ENCODE measurements at regions not wholly inside any gene's neighbourhood (a gene's known extent, or its start where the extent isn't known, plus 50 kb on each side); places are given as distances from the start of the nearest gene placed in this dataset.

- Histone ChIP-seq H3K36me3 (no peaks in the 10 kb centered on the region), H3K4me3 (no peak overlapping the region), H3K4me1 (no peaks in the 10 kb centered on the region), H3K27ac (no peak overlapping the region), H3K9me3 (no peaks in the 10 kb centered on the region), H3K27me3 (no peaks in the 10 kb centered on the region)
- no peak for TF ChIP-seq POLR2A (IDR thresholded peaks at IDR 0.05)
- TF ChIP-seq, protein P1, sequence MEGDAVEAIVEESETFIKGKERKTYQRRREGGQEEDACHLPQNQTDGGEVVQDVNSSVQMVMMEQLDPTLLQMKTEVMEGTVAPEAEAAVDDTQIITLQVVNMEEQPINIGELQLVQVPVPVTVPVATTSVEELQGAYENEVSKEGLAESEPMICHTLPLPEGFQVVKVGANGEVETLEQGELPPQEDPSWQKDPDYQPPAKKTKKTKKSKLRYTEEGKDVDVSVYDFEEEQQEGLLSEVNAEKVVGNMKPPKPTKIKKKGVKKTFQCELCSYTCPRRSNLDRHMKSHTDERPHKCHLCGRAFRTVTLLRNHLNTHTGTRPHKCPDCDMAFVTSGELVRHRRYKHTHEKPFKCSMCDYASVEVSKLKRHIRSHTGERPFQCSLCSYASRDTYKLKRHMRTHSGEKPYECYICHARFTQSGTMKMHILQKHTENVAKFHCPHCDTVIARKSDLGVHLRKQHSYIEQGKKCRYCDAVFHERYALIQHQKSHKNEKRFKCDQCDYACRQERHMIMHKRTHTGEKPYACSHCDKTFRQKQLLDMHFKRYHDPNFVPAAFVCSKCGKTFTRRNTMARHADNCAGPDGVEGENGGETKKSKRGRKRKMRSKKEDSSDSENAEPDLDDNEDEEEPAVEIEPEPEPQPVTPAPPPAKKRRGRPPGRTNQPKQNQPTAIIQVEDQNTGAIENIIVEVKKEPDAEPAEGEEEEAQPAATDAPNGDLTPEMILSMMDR (IDR thresholded peaks at IDR 0.05) = no peak
- intact Hi-C loops (cut with DNase I; ENCODE audit: low total_unique reads) = no loop called here
- DNase-seq = no peak
Measured at GRCh38 chr11:130544266-130544665, 95.8 kb downstream of the ADAMTS15 start.

DNA sequence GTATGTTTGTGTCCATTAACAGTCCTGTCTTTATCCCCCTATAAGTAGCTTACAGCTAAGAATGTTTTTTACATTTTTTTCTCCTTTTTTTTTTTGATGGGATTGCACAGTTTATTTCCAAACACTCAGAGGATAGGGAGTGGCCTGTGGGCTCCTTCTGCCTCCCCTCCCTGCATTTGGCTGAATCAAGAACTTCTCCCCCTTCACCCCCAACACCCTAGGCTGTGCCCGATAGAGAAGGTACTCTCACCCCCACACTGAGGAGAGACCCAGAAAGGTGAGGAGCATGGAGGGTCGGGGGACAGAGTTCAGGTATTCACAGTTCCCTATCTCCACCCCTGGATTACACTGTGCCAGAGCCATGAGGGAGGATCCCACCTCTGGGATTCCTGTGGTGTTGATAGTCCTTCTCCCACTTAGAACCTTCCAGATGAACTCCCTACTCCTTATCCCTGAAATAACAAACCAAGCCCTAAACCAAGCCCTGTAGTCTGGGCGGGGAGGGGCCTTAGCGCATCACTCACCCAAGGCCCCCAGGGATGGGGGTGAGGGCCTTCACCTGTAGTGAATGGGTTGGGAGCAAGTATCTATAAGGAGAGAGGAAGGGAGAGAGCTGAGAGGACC, 97.1 kb downstream of the ADAMTS15 start:
- Histone ChIP-seq H3K27ac (no peak overlapping the region), H3K4me3 (no peak overlapping the region), H3K9me3 (no peaks in the 10 kb centered on the region), H3K4me1 (no peaks in the 10 kb centered on the region), H3K27me3 (no peaks in the 10 kb centered on the region), H3K36me3 (no peaks in the 10 kb centered on the region)
- DNase-seq = no peak
- intact Hi-C loops (cut with DNase I; ENCODE audit: low total_unique reads) = no loop called here
- TF ChIP-seq, protein P1 (IDR thresholded peaks at IDR 0.05) = no peak
- TF ChIP-seq POLR2A (IDR thresholded peaks at IDR 0.05) = no peak

DNA sequence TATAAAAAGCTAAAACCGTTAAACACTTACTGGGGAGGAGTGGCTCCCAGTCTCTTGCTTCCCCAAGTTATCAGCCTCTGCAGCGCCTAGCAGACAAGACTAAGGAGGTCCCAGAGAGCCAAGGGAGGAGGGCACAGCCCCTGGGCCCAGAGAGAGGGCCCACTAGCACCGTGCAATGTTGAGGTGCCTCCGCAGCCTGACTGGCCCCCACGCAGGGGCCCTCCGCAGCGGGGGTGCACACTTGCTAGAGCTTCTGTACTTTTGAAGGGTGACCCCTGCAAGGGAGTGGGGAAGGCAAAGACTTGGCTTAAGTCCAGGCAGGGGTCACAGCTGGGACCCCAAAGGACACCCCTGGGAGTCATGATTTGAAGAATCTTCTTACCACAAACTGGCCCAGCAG, 98.0 kb downstream of the ADAMTS15 start:
- intact Hi-C loops (cut with DNase I; ENCODE audit: low total_unique reads) = no loop called here
- H3K36me3 ChIP-seq = no peaks in the 10 kb centered on the region
- no peaks in the 10 kb centered on the region for H3K4me1 ChIP-seq

GRCh38 chr11:130546901-130547694, 98.7 kb downstream of the ADAMTS15 start:
- Histone ChIP-seq H3K4me1 (no peaks in the 10 kb centered on the region), H3K9me3 (no peaks in the 10 kb centered on the region), H3K36me3 (no peaks in the 10 kb centered on the region), H3K27me3 (no peaks in the 10 kb centered on the region), H3K27ac (no peak overlapping the region), H3K4me3 (no peak overlapping the region)
- intact Hi-C loops (cut with DNase I; ENCODE audit: low total_unique reads) = no loop called here
- TF ChIP-seq, protein P1 (IDR thresholded peaks at IDR 0.05) = no peak
- TF ChIP-seq POLR2A (IDR thresholded peaks at IDR 0.05) = no peak
- no peak for DNase-seq

More for the DNA sequence above, 98.0 kb downstream of the ADAMTS15 start:
- Histone ChIP-seq H3K4me3 (no peak overlapping the region), H3K27ac (no peak overlapping the region), H3K27me3 (no peaks in the 10 kb centered on the region), H3K9me3 (no peaks in the 10 kb centered on the region)
- no peak for TF ChIP-seq POLR2A (IDR thresholded peaks at IDR 0.05)
- TF ChIP-seq, protein P1 (IDR thresholded peaks at IDR 0.05) = no peak
- no peak for DNase-seq

DNA sequence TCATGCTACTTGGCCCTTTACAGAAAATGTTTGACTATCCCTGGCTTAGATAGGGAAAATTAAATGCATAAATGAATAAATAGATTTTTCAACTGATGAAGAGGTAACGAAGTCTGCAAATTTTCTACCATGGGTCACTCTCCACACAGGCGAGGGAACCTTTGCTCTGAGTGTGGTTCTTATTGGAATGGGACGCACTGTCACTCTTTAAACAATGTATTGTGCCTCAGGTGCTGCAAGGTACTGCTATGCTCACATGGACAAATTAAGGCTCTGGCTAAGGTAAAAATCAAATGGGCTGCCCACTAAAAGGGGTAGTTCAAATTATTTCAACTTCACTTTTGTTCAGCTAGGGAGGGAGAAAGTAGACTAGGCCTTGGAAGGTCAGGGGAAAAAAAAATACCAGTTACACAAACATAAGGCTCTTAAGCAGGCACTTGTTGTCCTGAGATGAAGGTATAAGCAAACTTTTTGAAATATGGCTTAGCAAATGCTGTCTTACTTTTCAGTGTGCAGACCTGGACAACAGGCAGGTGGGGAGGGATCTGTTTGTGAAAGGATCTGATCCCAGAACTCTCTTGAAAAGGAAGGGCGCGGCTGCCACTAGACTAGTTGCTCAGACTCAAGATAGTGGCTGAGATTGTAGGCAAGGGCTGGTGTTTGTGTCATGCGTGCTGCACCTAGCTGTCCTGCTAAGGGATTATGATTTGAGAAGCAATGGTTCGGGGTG, 99.5 kb downstream of the ADAMTS15 start:
- DNase-seq = no peak
- no peak for TF ChIP-seq POLR2A (IDR thresholded peaks at IDR 0.05)
- TF ChIP-seq, protein P1 (IDR thresholded peaks at IDR 0.05) = no peak
- Histone ChIP-seq H3K27ac (no peak overlapping the region), H3K36me3 (no peaks in the 10 kb centered on the region), H3K4me3 (no peak overlapping the region), H3K27me3 (no peaks in the 10 kb centered on the region), H3K4me1 (no peaks in the 10 kb centered on the region), H3K9me3 (no peaks in the 10 kb centered on the region)
- intact Hi-C loops (cut with DNase I; ENCODE audit: low total_unique reads) = no loop called here

Measured in uterus (tissue), 3 donors.